ENCODE measurements at regions not wholly inside any gene's neighbourhood (a gene's known extent, or its start where the extent isn't known, plus 50 kb on each side); places are given as distances from the start of the nearest gene placed in this dataset.

DNA sequence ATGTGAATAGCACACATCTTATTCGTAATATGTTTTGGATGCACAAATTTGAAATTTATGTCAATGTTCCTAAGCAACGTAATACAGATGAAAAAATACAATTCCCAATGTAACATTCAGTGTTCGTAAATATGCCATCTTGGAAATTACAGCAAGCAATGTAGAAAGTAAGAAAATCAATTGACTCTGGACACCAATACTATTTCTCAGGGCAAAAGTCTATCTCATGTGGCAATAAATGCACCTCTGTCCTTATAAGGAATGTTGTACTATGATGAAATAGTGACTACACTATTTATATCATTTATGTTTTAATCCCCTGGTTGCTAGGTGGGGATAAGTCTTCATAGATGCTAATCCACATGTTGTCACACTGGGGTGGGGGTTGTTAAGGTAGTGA is 251.2 kb downstream of the GXYLT1 start:
- Mint-ChIP-seq H3K27me3 (ENCODE audit: low read depth) (no peaks in the 10 kb centered on the region), H3K4me3 (no peak overlapping the region), H3K9me3 (peaks cover 8% of the 10 kb centered on the region), H3K27ac (no peak overlapping the region), H3K4me1 (no peaks in the 10 kb centered on the region), H3K36me3 (no peaks in the 10 kb centered on the region)
- TF ChIP-seq, protein P1, sequence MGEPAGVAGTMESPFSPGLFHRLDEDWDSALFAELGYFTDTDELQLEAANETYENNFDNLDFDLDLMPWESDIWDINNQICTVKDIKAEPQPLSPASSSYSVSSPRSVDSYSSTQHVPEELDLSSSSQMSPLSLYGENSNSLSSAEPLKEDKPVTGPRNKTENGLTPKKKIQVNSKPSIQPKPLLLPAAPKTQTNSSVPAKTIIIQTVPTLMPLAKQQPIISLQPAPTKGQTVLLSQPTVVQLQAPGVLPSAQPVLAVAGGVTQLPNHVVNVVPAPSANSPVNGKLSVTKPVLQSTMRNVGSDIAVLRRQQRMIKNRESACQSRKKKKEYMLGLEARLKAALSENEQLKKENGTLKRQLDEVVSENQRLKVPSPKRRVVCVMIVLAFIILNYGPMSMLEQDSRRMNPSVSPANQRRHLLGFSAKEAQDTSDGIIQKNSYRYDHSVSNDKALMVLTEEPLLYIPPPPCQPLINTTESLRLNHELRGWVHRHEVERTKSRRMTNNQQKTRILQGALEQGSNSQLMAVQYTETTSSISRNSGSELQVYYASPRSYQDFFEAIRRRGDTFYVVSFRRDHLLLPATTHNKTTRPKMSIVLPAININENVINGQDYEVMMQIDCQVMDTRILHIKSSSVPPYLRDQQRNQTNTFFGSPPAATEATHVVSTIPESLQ (CRISPR knock-in tag; IDR thresholded peaks at IDR 0.05): no peak
- TF ChIP-seq ZNF263 (CRISPR knock-in tag; IDR thresholded peaks at IDR 0.05; ENCODE audit: low read depth): no peak
- TF ChIP-seq RELA (CRISPR knock-in tag; IDR thresholded peaks at IDR 0.05; ENCODE audit: borderline replicate concordance): no peak
- no peak for TF ChIP-seq ATF1 (CRISPR knock-in tag; IDR thresholded peaks at IDR 0.05)
- TF ChIP-seq EMX1 (CRISPR knock-in tag; IDR thresholded peaks at IDR 0.05): no peak
- TF ChIP-seq ZNF219 (CRISPR knock-in tag; IDR thresholded peaks at IDR 0.05; ENCODE audit: borderline replicate concordance): no peak
- no peak for TF ChIP-seq FOXP1 (CRISPR knock-in tag; IDR thresholded peaks at IDR 0.05; ENCODE audit: borderline replicate concordance)
- TF ChIP-seq FOXJ3 (CRISPR knock-in tag; IDR thresholded peaks at IDR 0.05; ENCODE audit: borderline replicate concordance): no peak
- DNase-seq (ENCODE audit: low spot score) (no peak), ATAC-seq (no peak)
- ChIA-PET CTCF (no interaction called here), POLR2A (no interaction called here)

DNA sequence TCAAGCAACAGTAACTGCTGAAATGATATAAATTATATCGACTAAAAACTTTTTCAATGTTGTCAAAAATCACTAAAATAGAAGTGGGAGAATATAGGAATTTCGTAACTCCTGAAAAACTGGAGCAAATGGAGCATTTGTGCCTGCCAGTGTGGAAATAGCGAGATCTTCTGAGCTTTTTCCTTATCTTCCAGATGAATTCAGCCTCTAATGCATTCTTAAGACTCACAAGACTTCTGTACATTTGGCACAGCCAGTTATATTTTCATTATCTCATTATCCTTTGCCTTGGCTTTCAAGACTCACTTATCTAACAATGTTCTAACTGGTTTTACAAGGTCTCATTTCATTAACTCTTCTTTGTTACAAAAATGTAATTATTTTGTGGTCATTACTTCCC is 252.4 kb downstream of the GXYLT1 start:
- no peaks in the 10 kb centered on the region for H3K27me3 Mint-ChIP-seq (ENCODE audit: low read depth)

DNA sequence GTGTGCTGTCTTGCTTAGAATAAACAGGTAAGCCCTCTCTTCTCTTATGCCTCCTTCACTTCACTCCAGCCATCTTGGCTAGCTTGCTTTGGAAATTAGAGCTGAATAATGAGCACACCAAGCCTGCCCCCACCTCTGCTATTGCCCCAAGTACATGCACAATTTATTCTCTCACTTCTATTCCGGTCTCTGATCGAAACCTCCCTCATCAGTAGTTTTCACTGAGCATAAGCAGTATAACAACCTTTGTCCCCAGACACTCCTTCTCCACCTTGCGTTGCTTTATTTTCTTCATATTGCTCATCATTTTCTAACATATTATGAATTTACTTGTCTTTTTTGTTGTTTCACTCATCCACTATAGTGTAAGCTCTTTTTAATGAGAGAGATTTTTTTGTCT is 253.4 kb downstream of the GXYLT1 start:
- no peaks in the 10 kb centered on the region for H3K36me3 Mint-ChIP-seq
- no peak overlapping the region for H3K4me3 Mint-ChIP-seq
- ChIA-PET POLR2A (no interaction called here), CTCF (no interaction called here)
- H3K27ac Mint-ChIP-seq: no peak overlapping the region
- no peak for ATAC-seq
- no peaks in the 10 kb centered on the region for H3K9me3 Mint-ChIP-seq
- no peaks in the 10 kb centered on the region for H3K27me3 Mint-ChIP-seq (ENCODE audit: low read depth)
- DNase-seq (ENCODE audit: low spot score): no peak
- no peaks in the 10 kb centered on the region for H3K4me1 Mint-ChIP-seq
- TF ChIP-seq, protein P2, sequence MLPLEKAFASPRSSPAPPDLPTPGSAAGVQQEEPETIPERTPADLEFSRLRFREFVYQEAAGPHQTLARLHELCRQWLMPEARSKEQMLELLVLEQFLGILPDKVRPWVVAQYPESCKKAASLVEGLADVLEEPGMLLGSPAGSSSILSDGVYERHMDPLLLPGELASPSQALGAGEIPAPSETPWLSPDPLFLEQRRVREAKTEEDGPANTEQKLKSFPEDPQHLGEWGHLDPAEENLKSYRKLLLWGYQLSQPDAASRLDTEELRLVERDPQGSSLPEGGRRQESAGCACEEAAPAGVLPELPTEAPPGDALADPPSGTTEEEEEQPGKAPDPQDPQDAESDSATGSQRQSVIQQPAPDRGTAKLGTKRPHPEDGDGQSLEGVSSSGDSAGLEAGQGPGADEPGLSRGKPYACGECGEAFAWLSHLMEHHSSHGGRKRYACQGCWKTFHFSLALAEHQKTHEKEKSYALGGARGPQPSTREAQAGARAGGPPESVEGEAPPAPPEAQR (CRISPR knock-in tag; IDR thresholded peaks at IDR 0.05): no peak
- TF ChIP-seq ZNF423 (CRISPR knock-in tag; IDR thresholded peaks at IDR 0.05) (no peak), IRF2 (CRISPR knock-in tag; IDR thresholded peaks at IDR 0.05; ENCODE audit: borderline replicate concordance, low read depth) (no peak), TP53 (CRISPR knock-in tag; IDR thresholded peaks at IDR 0.05) (no peak), RELA (CRISPR knock-in tag; IDR thresholded peaks at IDR 0.05; ENCODE audit: borderline replicate concordance) (no peak), NFATC4 (CRISPR knock-in tag; IDR thresholded peaks at IDR 0.05) (no peak), CREM (CRISPR knock-in tag; IDR thresholded peaks at IDR 0.05) (no peak), NR2C2 (CRISPR knock-in tag; IDR thresholded peaks at IDR 0.05) (no peak), ZNF219 (CRISPR knock-in tag; IDR thresholded peaks at IDR 0.05; ENCODE audit: borderline replicate concordance) (no peak), NR3C1 (CRISPR knock-in tag; conservative IDR thresholded peaks at IDR 0.05; ENCODE audit: low read depth) (no peak), ZNF416 (CRISPR knock-in tag; IDR thresholded peaks at IDR 0.05) (no peak)
- TF ChIP-seq, protein P3, sequence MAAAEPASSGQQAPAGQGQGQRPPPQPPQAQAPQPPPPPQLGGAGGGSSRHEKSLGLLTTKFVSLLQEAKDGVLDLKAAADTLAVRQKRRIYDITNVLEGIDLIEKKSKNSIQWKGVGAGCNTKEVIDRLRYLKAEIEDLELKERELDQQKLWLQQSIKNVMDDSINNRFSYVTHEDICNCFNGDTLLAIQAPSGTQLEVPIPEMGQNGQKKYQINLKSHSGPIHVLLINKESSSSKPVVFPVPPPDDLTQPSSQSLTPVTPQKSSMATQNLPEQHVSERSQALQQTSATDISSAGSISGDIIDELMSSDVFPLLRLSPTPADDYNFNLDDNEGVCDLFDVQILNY (CRISPR knock-in tag; IDR thresholded peaks at IDR 0.05): no peak
- TF ChIP-seq, protein P1 (CRISPR knock-in tag; IDR thresholded peaks at IDR 0.05): no peak
- TF ChIP-seq, protein P4, sequence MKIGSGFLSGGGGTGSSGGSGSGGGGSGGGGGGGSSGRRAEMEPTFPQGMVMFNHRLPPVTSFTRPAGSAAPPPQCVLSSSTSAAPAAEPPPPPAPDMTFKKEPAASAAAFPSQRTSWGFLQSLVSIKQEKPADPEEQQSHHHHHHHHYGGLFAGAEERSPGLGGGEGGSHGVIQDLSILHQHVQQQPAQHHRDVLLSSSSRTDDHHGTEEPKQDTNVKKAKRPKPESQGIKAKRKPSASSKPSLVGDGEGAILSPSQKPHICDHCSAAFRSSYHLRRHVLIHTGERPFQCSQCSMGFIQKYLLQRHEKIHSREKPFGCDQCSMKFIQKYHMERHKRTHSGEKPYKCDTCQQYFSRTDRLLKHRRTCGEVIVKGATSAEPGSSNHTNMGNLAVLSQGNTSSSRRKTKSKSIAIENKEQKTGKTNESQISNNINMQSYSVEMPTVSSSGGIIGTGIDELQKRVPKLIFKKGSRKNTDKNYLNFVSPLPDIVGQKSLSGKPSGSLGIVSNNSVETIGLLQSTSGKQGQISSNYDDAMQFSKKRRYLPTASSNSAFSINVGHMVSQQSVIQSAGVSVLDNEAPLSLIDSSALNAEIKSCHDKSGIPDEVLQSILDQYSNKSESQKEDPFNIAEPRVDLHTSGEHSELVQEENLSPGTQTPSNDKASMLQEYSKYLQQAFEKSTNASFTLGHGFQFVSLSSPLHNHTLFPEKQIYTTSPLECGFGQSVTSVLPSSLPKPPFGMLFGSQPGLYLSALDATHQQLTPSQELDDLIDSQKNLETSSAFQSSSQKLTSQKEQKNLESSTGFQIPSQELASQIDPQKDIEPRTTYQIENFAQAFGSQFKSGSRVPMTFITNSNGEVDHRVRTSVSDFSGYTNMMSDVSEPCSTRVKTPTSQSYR (CRISPR knock-in tag; IDR thresholded peaks at IDR 0.05): no peak
- TF ChIP-seq, protein P5, sequence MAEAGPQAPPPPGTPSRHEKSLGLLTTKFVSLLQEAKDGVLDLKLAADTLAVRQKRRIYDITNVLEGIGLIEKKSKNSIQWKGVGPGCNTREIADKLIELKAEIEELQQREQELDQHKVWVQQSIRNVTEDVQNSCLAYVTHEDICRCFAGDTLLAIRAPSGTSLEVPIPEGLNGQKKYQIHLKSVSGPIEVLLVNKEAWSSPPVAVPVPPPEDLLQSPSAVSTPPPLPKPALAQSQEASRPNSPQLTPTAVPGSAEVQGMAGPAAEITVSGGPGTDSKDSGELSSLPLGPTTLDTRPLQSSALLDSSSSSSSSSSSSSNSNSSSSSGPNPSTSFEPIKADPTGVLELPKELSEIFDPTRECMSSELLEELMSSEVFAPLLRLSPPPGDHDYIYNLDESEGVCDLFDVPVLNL (CRISPR knock-in tag; IDR thresholded peaks at IDR 0.05; ENCODE audit: borderline replicate concordance, low read depth): no peak

More for the DNA sequence above, 252.4 kb downstream of the GXYLT1 start:
- DNase-seq (ENCODE audit: low spot score) (no peak), ATAC-seq (no peak)
- Mint-ChIP-seq H3K27ac (no peak overlapping the region), H3K36me3 (no peaks in the 10 kb centered on the region), H3K4me1 (no peaks in the 10 kb centered on the region), H3K9me3 (no peaks in the 10 kb centered on the region), H3K4me3 (no peak overlapping the region)
- TF ChIP-seq JAZF1 (CRISPR knock-in tag; IDR thresholded peaks at IDR 0.05) (no peak), NFYB (CRISPR knock-in tag; conservative IDR thresholded peaks at IDR 0.05; ENCODE audit: low read depth) (no peak), ZNF396 (CRISPR knock-in tag; IDR thresholded peaks at IDR 0.05; ENCODE audit: borderline replicate concordance) (no peak), CREB1 (CRISPR knock-in tag; IDR thresholded peaks at IDR 0.05) (no peak), ZNF416 (CRISPR knock-in tag; IDR thresholded peaks at IDR 0.05) (no peak), OVOL2 (CRISPR knock-in tag; IDR thresholded peaks at IDR 0.05; ENCODE audit: borderline replicate concordance) (no peak), SOX15 (CRISPR knock-in tag; IDR thresholded peaks at IDR 0.05) (no peak), HMGA2 (CRISPR knock-in tag; IDR thresholded peaks at IDR 0.05) (no peak), TCF7 (CRISPR knock-in tag; IDR thresholded peaks at IDR 0.05; ENCODE audit: low read depth) (no peak), NR1H2 (CRISPR knock-in tag; IDR thresholded peaks at IDR 0.05) (no peak)
- POLR2A ChIA-PET: no interaction called here
- CTCF ChIA-PET: no interaction called here

Data from WTC11 (cell line).